CD4-positive, alpha-beta T cell treated with Interleukin-4 for 1 hour (primary cell): ENCODE measurements at regions not wholly inside any gene's neighbourhood (a gene's known extent, or its start where the extent isn't known, plus 50 kb on each side); places are given as distances from the start of the nearest gene placed in this dataset.

Experiments
- DNase-seq, 2 donors: peaks; one replicate each; pipeline ENCODE4 v3.0.0-alpha.2; 2020 to 2022

DNA sequence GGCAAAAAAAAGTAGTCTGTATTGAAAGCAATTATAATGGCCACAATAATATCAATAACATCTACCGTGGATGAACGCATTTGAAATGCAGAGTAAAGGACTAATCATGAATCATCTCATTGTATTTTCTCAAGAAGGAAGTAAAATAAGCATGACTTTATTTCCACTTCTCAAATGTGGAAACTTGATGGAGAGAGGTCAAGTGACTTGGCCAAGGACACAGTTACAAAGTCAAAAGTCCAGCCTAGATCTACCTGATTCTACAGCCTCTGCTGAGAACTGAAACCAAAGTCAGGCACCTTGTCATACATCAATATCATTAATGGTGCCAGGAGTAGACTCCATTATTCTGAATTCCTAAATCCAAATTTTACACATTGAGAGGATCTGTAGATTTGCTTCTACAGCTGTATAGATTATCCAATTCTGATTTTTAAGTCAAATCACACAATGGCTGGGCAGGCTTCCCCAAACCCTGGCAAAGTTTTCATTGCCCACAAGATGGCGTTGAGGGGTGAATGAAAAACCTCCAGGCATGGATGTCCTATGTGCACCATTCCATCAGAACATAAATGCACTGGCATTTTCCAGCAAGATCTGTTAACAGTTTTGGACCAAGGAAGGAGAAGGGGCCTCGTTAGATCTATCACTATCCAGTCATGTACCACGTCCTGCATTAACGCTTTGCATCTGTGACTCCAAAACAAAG is 423.1 kb downstream of the MAFB start:
- DNase-seq = no peak

DNA sequence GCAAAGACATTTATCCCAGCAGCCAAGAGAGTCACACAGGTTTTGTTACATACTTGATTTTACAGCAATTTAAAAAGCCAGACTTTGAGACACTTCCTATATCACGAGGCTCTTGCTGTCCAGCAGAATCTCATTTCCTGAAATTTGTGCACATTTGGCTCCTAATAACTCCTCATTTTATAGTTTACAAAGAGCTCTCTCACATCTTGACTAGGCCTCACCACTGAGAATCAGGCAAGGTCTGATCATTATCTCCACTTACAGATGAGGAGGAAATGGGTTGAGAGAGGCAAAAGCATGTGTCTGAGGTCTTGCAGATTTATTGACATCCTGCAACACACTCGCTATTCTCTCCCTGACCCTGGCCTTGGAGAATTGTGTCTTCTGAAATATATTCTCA is 426.8 kb downstream of the MAFB start:
- DNase-seq = no peak

GRCh38 chr20:40258931-40259330 is 430.1 kb downstream of the MAFB start:
- DNase-seq = no peak

- DNase-seq = no peak
Observed at GRCh38 chr20:40257763-40258162, 431.3 kb downstream of the MAFB start.

DNA sequence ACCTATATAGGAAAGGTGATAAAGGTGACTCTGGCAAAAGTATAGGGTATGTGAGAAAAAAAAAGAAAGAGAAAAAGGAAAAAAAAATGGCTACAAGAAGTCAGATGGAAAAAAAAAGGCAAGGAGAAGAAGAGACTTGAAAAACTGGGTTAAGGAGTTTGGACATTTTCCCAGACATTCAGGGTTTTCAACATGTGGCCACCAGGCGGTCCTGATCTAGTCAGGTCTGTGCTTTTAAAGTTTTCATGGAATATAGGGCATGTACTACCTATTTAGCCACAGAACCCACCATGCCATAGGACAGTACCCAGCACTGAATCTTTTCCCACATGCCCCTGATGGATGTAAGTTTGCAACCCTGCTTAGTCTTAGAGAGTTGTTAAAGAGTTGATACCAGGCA is 433.7 kb downstream of the MAFB start:
- no peak for DNase-seq

DNA sequence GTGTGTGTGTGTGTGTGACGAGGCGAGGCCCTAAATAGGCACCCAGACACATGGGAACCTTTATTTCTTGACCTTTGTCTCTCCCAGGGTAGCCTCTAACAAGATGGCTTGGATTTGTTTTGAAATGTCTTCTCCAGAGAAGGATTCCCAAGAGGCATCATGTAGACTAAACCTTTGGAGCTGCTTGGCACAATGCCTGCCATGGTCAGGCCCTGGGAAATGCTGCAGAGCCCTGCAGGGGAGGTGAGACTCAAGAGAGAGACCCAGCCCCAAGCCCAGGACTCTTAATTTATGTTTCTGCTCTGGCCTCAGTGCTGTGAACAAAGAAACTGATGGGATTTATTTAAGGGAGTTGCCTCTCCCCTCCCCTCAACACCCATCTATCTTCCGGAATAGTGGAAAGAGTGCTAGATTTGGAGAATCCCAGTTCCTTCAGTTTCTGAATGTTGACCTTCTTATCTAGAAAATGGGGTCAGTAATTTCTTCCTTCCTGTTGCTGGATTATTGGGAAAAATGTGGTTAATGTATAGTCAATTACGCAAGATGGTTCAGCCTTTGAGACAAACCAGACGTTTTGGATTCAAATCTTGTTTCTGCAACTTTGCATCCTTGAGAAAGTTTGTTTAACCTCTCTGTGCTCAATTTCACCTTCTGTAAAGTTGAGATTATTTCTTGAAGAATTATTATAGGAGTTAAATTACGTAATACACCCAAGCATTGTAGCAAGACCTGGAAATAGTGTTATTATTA is 434.8 kb downstream of the MAFB start:
- DNase-seq = no peak

- DNase-seq = no peak
Observed at GRCh38 chr20:40251284-40251932, 437.6 kb downstream of the MAFB start.

GRCh38 chr20:40249805-40250204 is 439.2 kb downstream of the MAFB start:
- DNase-seq = no peak

DNA sequence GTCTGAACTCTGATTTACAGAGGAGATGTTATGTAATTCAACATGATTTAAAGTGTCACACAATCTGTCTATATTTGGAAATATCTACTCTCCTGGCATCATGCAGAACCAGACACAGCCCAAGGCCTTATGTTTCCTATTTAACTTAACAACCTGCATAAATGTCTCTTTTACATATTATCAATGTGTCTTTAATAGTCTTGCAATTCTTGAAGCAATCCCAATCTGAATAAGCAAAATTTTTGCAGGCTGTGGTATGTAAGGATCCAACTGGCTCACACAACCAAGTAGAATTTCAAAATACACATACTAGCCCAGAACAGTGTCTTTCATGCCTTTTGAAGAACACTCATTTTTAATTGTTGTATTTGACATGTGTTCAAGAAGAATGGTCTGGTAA is 443.2 kb downstream of the MAFB start:
- DNase-seq = no peak

DNA sequence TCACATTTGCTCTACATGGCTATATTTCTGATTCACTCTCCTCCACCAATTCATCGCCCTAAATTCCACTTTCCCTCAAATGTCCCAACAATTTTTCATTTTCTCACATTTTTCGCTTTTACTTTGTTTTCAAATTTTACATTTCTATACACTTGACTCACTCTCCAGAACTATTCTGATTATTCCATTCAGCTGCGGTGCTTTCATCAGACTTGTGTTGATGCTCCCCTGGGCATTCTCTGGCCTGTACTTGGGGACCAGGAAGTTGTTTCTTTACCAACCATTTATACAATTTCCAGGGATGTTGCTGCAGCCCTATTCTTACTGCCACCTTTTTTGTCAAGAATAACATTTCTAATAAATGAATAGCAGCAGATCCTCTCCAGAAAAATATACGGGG is 444.8 kb downstream of the MAFB start:
- DNase-seq = no peak

DNA sequence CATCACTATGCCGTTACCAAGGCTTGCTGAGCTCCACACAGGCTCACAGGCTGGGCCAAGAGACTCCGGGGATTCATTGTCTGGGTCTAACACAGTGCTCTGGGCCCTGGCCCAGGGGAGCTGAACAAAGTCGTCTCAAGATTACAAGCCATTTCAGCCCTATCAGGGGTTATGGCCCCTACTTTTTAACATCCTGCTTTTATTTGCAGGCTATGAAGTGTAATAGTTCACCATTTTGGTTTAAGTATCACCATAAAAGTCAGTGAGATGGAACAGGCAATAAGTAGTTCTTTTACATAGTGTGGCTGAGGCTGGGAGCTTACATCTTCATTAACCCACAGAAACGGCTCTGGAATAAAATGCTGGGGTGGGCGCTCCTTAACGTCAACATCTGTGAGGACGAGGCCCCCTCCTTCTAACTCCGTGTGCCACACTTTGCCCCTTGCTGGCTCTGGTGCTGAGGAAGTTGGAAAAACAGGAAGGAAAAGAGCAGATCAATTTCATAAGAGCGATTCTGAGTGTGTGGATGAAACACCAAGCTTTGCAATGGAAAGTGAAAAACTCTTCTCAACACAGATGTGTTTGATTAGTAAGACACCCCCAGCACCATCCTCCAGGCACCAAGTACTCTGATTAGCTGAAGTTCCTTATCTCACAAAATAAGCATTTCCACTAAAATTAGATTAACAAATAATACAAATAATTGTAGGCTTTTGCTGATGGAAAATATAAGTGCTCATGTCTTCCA is 447.3 kb downstream of the MAFB start:
- DNase-seq = no peak

DNA sequence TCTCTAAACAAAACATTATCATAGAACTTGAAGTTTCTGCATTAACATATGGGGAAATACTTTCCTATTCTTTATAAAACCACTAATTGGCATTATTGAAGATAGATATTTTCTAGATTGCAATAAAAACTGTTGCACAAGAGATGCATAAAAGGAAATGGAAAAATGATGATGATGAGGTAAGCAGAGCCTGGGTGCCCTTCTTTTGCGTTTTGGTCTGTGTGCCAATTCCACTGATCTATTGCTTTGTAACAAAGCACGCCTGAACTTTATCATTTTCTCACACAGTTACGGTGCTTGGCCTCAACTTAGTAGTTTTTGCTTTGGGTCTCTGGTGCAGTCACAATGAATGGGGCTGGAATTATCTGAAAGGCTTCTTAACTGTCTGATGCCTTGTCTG is 450.5 kb downstream of the MAFB start:
- DNase-seq = no peak

- DNase-seq = no peak
Observed at GRCh38 chr20:40234593-40234992, 454.4 kb downstream of the MAFB start.

GRCh38 chr20:40233406-40233805 is 455.6 kb downstream of the MAFB start:
- DNase-seq = no peak

DNA sequence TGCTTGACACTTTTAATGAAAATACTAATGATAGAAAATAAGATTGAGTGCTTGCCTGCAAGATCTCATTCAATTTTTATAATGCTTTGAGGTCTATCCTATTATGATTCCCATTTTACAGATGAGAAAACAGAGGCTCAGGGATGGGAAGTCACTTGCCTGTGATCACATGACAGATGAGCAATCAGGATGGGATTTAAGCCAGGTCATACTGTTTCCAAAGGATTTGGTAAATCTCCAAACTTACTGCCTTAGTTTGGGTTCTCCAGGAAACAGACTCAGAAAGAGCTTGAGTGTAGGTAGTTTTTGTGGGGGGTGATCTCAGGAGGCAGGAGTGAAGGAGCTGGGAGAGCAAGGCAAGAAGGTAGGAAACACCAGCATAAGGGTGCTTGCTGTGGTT is 456.3 kb downstream of the MAFB start:
- no peak for DNase-seq

GRCh38 chr20:40232273-40232672 is 456.8 kb downstream of the MAFB start:
- DNase-seq = no peak

- no peak for DNase-seq
Observed at GRCh38 chr20:40230486-40230885, 458.6 kb downstream of the MAFB start.

GRCh38 chr20:40225596-40225995 is 463.4 kb downstream of the MAFB start:
- no peak for DNase-seq

DNA sequence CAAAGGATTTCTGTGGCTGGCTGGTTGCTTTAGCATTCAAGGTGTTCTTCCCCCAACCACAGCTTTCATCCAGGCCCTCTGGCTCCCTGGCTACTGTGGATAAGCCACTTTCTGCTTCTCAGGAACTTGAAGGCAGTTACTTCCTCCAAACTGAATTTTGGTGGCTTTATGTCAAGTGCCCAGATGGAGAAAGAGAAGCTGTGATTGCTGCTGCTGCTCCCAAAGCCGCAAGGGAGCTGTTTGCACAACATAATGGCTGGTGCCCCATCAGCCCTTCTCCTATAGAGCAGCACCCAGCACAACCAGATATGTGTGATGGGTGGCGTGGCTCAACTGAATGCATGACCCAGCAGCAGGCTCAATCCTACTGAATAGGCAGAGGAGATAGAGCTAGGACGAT is 465.2 kb downstream of the MAFB start:
- DNase-seq = no peak

GRCh38 chr20:40218971-40219370 is 470.1 kb downstream of the MAFB start:
- no peak for DNase-seq

GRCh38 chr20:40218316-40218969 is 470.6 kb downstream of the MAFB start:
- no peak for DNase-seq

- no peak for DNase-seq
Observed at GRCh38 chr20:40207655-40208054, 481.4 kb downstream of the MAFB start.

GRCh38 chr20:40205971-40206370 is 483.1 kb downstream of the MAFB start:
- no peak for DNase-seq
